ENCODE measurements at regions not wholly inside any gene's neighbourhood (a gene's known extent, or its start where the extent isn't known, plus 50 kb on each side); places are given as distances from the start of the nearest gene placed in this dataset.

DNA sequence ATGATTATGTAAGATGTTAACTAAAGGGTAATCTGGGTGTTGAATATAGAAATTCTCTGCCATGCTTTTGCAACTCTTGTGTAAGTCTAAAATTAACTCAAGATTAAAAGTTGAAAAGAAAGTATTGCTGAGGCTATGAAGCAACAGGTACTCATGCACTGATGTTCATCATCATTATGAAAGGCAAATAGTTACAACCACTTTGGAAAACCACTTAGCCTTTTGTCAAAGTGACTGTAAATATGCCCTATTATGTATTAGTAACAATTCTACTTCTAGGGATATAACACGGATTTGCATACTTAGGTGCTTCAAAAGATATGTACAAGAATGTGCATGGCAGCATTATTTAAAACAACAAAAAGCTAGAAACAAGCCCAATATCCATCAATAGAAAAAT, 227.8 kb upstream of the CXXC4 start:
- TF ChIP-seq RAD21 (IDR thresholded peaks at IDR 0.05; ENCODE audit: low read depth) (no peak), TEAD4 (IDR thresholded peaks at IDR 0.05) (no peak), YY1 (IDR thresholded peaks at IDR 0.05; ENCODE audit: low read depth) (no peak), ZBTB7A (IDR thresholded peaks at IDR 0.05; ENCODE audit: low read depth) (no peak), TCF12 (IDR thresholded peaks at IDR 0.05; ENCODE audit: low read depth) (no peak), NFIC (IDR thresholded peaks at IDR 0.05) (no peak), EGR1 (IDR thresholded peaks at IDR 0.05) (no peak), CREB1 (IDR thresholded peaks at IDR 0.05; ENCODE audit: low read depth) (no peak), TAF1 (IDR thresholded peaks at IDR 0.05; ENCODE audit: low read depth) (no peak)
- TF ChIP-seq, protein P1, sequence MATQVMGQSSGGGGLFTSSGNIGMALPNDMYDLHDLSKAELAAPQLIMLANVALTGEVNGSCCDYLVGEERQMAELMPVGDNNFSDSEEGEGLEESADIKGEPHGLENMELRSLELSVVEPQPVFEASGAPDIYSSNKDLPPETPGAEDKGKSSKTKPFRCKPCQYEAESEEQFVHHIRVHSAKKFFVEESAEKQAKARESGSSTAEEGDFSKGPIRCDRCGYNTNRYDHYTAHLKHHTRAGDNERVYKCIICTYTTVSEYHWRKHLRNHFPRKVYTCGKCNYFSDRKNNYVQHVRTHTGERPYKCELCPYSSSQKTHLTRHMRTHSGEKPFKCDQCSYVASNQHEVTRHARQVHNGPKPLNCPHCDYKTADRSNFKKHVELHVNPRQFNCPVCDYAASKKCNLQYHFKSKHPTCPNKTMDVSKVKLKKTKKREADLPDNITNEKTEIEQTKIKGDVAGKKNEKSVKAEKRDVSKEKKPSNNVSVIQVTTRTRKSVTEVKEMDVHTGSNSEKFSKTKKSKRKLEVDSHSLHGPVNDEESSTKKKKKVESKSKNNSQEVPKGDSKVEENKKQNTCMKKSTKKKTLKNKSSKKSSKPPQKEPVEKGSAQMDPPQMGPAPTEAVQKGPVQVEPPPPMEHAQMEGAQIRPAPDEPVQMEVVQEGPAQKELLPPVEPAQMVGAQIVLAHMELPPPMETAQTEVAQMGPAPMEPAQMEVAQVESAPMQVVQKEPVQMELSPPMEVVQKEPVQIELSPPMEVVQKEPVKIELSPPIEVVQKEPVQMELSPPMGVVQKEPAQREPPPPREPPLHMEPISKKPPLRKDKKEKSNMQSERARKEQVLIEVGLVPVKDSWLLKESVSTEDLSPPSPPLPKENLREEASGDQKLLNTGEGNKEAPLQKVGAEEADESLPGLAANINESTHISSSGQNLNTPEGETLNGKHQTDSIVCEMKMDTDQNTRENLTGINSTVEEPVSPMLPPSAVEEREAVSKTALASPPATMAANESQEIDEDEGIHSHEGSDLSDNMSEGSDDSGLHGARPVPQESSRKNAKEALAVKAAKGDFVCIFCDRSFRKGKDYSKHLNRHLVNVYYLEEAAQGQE (IDR thresholded peaks at IDR 0.05; ENCODE audit: low read depth): no peak
- TF ChIP-seq, protein P2, sequence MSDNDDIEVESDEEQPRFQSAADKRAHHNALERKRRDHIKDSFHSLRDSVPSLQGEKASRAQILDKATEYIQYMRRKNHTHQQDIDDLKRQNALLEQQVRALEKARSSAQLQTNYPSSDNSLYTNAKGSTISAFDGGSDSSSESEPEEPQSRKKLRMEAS (IDR thresholded peaks at IDR 0.05): no peak

Data from Ishikawa (cell line).